GM12878 (cell line): ENCODE measurements at regions not wholly inside any gene's neighbourhood (a gene's known extent, or its start where the extent isn't known, plus 50 kb on each side); places are given as distances from the start of the nearest gene placed in this dataset.

Experiments
- ATAC-seq: fragments of 200-7000 bp; cut with Tn5 transposase; 3 replicates; pipeline ENCODE4 v1.9.1; 2020; ENCODE audit warnings: mild to moderate bottlenecking, moderate library complexity
- BruUV-seq: library from RNA; stranded (reverse); fragments of 400-500 nt; replicated peaks from 2 replicates; lab custom pipeline; 2021; lab: Mats Ljungman, UMichigan
- CTCF ChIA-PET: fragments of 300-600 bp; sonication (Branson Sonifier 250); formaldehyde crosslinking; extraction: SDS; loops from one replicate; lab custom pipeline; 2021; ENCODE audit warnings: inconsistent platforms; lab: Yijun Ruan, JAX
- POLR2A ChIA-PET: fragments of 350-600 bp; formaldehyde crosslinking; extraction: SDS; loops from one replicate; lab custom pipeline; 2021; ENCODE audit warnings: inconsistent platforms; lab: Charles Lee
- RAD21 ChIA-PET: fragments of 300-600 bp; sonication (Branson Sonifier 250); formaldehyde crosslinking; loops from one replicate; lab custom pipeline; 2023; ENCODE audit warnings: antibody characterized with exemption; ENCODE audit not compliant: unreplicated experiment; lab: Charles Lee
- SMC1A ChIA-PET: fragments of 300-600 bp; sonication (Branson Sonifier 250); formaldehyde crosslinking; loops from one replicate; lab custom pipeline; 2023; ENCODE audit not compliant: unreplicated experiment, uncharacterized antibody; lab: Charles Lee
- DNase-seq: peaks from one replicate; pipeline ENCODE4 v3.0.0-alpha.2; 2011; ENCODE audit warnings: low read depth, low spot score
- FAIRE-seq: peaks from 3 replicates; lab custom pipeline; 2011; peaks lifted over from hg19 to GRCh38; lab: Jason Lieb, UNC
- H2AFZ ChIP-seq: 2 replicates; pipeline ENCODE4 v1.6.0; 2011; ENCODE audit warnings: low read depth, low read length, control low read depth; ENCODE audit not compliant: control insufficient read depth
- H3K27ac ChIP-seq: 2 replicates; pipeline ENCODE4 v1.5.1; 2011; ENCODE audit warnings: control low read depth; ENCODE audit not compliant: control insufficient read depth, insufficient read depth
- H3K27me3 ChIP-seq, 2 experiments: replicated peaks in 1 of 2; 2 replicates each; pipeline versions ENCODE4 v1.6.0 to v1.6.1; 2011; ENCODE audit warnings: low read length in 1 of 2; ENCODE audit not compliant: control insufficient read depth in 2 of 2, insufficient read depth in 2 of 2
- H3K36me3 ChIP-seq, 2 experiments: 2 replicates each; pipeline ENCODE4 v1.5.1; 2011; ENCODE audit warnings: low read length in 1 of 2; ENCODE audit not compliant: control insufficient read depth in 2 of 2, insufficient read depth in 2 of 2
- H3K4me1 ChIP-seq: 2 replicates; pipeline ENCODE4 v1.6.1; 2011; ENCODE audit warnings: mild to moderate bottlenecking, low read length, moderate library complexity, mixed read lengths; ENCODE audit not compliant: control insufficient read depth, insufficient read depth
- H3K4me2 ChIP-seq: 2 replicates; pipeline ENCODE4 v1.6.0; 2011; ENCODE audit warnings: control low read depth; ENCODE audit not compliant: control insufficient read depth, insufficient read depth
- H3K4me3 ChIP-seq: fragments of 200-600 bp; sonication (generic); 2 replicates; pipeline ENCODE4 v1.5.1; 2016
- H3K79me2 ChIP-seq: 2 replicates; pipeline ENCODE4 v1.6.0; 2011; ENCODE audit warnings: low read length; ENCODE audit not compliant: control insufficient read depth, insufficient read depth
- H3K9ac ChIP-seq: 2 replicates; pipeline ENCODE4 v1.8.0; 2011; ENCODE audit warnings: low read length, control low read depth, mixed read lengths; ENCODE audit not compliant: control insufficient read depth, insufficient read depth
- H3K9me3 ChIP-seq: replicated peaks from 3 replicates; pipeline ENCODE4 v1.5.1; 2011; ENCODE audit warnings: mild to moderate bottlenecking, low read length; ENCODE audit not compliant: control insufficient read depth, insufficient read depth
- H4K20me1 ChIP-seq: 2 replicates; pipeline ENCODE4 v1.6.0; 2011; ENCODE audit not compliant: control insufficient read depth, insufficient read depth
- BCL3 ChIP-seq: IDR thresholded peaks from 2 replicates; pipeline ENCODE4 v1.6.1; 2011; ENCODE audit warnings: borderline replicate concordance, low read depth, mild to moderate bottlenecking, moderate library complexity, low read length; ENCODE audit not compliant: insufficient read depth, poor library complexity, severe bottlenecking
- NR2C1 ChIP-seq: fragments of 450-650 bp; IDR thresholded peaks from 2 replicates; pipeline ENCODE4 v1.6.1; 2017; ENCODE audit warnings: antibody characterized with exemption, mild to moderate bottlenecking, moderate library complexity
- TCF7 ChIP-seq: IDR thresholded peaks from 2 replicates; pipeline ENCODE4 v1.6.1; 2014; ENCODE audit warnings: antibody characterized with exemption, borderline replicate concordance
- WGBS: methylation state at CpG from one replicate; pipeline ENCODE4 v1.1.6; 2016; ENCODE audit warnings: low lambda C conversion rate; ENCODE audit not compliant: insufficient replicate concordance, insufficient coverage; ENCODE audit errors: missing lambda C conversion rate; 5-methylcytosine and 5-hydroxymethylcytosine counted together
- in situ Hi-C: fragments of 300-500 bp; cut with MboI; formaldehyde crosslinking; loops from 9 replicates; pipeline ENCODE4 v1.14.3; 2018; ENCODE audit warnings: mixed read lengths
- intact Hi-C: fragments of 100-400 bp; cut with micrococcal nuclease; formaldehyde crosslinking; loops from one replicate; pipeline ENCODE4 v1.14.2; 2022; ENCODE audit not compliant: unreplicated experiment
- TF ChIP-seq, protein P1 (sequence below): fragments of 450-650 bp; IDR thresholded peaks from 2 replicates; pipeline ENCODE4 v1.6.1; 2017; ENCODE audit warnings: mild to moderate bottlenecking, moderate library complexity

DNA sequence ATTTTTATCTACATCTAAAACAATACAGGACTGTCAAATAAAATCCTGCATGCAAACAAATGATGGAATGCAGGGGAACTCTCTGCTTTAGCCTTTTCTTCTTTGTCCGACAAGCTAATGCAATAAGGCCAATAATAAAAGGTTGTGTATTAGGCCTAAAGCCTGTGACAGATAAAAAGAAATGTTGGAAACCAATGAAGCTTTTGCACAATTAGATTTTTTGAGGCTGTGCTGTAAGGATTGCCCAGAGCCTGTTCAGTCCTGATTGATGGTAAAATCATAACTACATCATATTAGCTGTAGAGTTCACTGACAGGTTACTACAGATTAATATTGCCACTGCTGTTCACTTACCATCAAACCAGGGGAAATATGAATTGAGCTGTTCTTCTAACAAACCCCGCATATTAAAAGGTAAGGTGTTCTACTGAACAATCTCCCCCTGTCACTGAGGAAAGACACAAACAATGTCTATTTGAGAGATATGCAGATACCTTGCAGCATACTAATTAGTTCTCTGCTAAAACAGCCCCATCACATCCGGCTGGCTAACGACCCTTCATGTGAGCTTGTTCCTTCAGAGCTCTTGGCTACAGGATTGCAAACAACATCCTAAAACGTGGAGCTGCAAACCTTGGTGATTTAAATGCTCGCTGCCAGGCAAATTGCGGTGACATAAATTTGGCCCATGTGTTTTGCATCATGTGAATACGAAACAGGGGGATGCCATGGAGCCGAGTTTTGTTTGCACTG is 305.4 kb downstream of the MTX2 start (continued):
- TF ChIP-seq, protein P1, sequence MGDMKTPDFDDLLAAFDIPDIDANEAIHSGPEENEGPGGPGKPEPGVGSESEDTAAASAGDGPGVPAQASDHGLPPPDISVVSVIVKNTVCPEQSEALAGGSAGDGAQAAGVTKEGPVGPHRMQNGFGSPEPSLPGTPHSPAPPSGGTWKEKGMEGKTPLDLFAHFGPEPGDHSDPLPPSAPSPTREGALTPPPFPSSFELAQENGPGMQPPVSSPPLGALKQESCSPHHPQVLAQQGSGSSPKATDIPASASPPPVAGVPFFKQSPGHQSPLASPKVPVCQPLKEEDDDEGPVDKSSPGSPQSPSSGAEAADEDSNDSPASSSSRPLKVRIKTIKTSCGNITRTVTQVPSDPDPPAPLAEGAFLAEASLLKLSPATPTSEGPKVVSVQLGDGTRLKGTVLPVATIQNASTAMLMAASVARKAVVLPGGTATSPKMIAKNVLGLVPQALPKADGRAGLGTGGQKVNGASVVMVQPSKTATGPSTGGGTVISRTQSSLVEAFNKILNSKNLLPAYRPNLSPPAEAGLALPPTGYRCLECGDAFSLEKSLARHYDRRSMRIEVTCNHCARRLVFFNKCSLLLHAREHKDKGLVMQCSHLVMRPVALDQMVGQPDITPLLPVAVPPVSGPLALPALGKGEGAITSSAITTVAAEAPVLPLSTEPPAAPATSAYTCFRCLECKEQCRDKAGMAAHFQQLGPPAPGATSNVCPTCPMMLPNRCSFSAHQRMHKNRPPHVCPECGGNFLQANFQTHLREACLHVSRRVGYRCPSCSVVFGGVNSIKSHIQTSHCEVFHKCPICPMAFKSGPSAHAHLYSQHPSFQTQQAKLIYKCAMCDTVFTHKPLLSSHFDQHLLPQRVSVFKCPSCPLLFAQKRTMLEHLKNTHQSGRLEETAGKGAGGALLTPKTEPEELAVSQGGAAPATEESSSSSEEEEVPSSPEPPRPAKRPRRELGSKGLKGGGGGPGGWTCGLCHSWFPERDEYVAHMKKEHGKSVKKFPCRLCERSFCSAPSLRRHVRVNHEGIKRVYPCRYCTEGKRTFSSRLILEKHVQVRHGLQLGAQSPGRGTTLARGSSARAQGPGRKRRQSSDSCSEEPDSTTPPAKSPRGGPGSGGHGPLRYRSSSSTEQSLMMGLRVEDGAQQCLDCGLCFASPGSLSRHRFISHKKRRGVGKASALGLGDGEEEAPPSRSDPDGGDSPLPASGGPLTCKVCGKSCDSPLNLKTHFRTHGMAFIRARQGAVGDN, result no peak
- no peak for TF ChIP-seq TCF7

DNA sequence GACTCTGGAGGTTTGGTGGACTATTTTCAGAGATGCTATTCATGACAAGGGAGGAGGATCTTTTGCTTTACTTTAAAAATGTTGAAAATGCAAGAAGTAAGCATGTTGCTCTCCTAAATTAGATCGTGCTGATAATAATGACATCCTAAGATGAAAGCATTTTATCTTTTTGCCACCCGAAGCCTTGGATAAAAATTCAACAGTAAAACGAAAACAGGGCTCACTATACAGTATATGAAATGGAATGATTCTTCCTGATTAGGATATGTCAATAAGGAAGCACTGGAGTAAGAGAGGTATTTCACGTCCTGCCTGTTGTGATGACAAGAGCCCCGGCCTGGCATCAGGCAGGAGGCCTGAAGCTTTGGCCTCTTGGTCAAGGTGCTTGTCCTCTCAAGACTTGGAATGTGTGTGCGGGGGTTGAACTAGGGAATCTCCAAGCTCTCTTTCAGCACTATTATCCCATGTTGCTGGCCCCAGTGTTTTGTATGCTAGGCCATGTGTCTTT is 306.0 kb downstream of the MTX2 start:
- in situ Hi-C loops, result no loop called here
- BruUV-seq, result no TSS peak
- POLR2A ChIA-PET, result no interaction called here
- RAD21 ChIA-PET, result no interaction called here
- TF ChIP-seq NR2C1, result no peak
- no peak for TF ChIP-seq BCL3
- no peak overlapping the region for H2AFZ ChIP-seq
- H3K27me3 ChIP-seq, result no peaks in the 10 kb centered on the region; a peak in 1 of 4 replicates
- H3K79me2 ChIP-seq, result no peaks in the 10 kb centered on the region
- no peak overlapping the region for H3K9ac ChIP-seq
- no peak overlapping the region for H3K27ac ChIP-seq
- DNase-seq (no peak), FAIRE-seq (no peak), ATAC-seq (no peak)
- SMC1A ChIA-PET, result interaction anchor here (0.7 to 1.2 kb wide), 3 partner anchors 21 to 568 kb away, joined by 3 to 4 read pairs (median 3); no protein-coding TSS in a partner anchor
- H3K9me3 ChIP-seq, result no peaks in the 10 kb centered on the region
- intact Hi-C loops, result no loop called here
- H3K4me1 ChIP-seq, result no peaks in the 10 kb centered on the region
- H3K4me3 ChIP-seq, result no peak overlapping the region
- CTCF ChIA-PET, result interaction anchor here (0.8 to 2.5 kb wide), 5 partner anchors 21 to 435 kb away, joined by 3 to 6 read pairs (median 3); no protein-coding TSS in a partner anchor
- no peaks in the 10 kb centered on the region for H4K20me1 ChIP-seq
- 7% methylated on average over 6 of the region's 6 CpGs for WGBS
- H3K4me2 ChIP-seq, result no peak overlapping the region
- no peaks in the 10 kb centered on the region for H3K36me3 ChIP-seq
